IPS-18a (cell line): ENCODE measurements at regions not wholly inside any gene's neighbourhood (a gene's known extent, or its start where the extent isn't known, plus 50 kb on each side); places are given as distances from the start of the nearest gene placed in this dataset.

Source experiments
- H3K27ac ChIP-seq: one replicate; pipeline ENCODE4 v1.5.1; 2013; ENCODE audit warnings: low read length
- H3K27me3 ChIP-seq: one replicate; pipeline ENCODE4 v1.6.1; 2013; ENCODE audit warnings: mild to moderate bottlenecking, low read length; ENCODE audit not compliant: control insufficient read depth, insufficient read depth
- H3K36me3 ChIP-seq: one replicate; pipeline ENCODE4 v1.6.1; 2013; ENCODE audit warnings: low read depth, low read length; ENCODE audit not compliant: control insufficient read depth
- H3K4me1 ChIP-seq: one replicate; pipeline ENCODE4 v1.6.1; 2013; ENCODE audit warnings: low read depth, low read length; ENCODE audit not compliant: control insufficient read depth
- H3K4me3 ChIP-seq: one replicate; pipeline ENCODE4 v1.5.1; 2013; ENCODE audit warnings: low read length
- H3K9ac ChIP-seq: one replicate; pipeline ENCODE4 v1.6.1; 2013; ENCODE audit warnings: mild to moderate bottlenecking, low read length, moderate library complexity
- H3K9me3 ChIP-seq: one replicate; pipeline ENCODE4 v1.6.1; 2013; ENCODE audit warnings: low read depth, low read length; ENCODE audit not compliant: control insufficient read depth

GRCh38 chr6:134721060-134721405, 228.9 kb downstream of the ALDH8A1 start:
- Histone ChIP-seq H3K36me3 (no peaks in the 10 kb centered on the region), H3K9ac (no peak overlapping the region), H3K4me3 (no peak overlapping the region), H3K27me3 (no peaks in the 10 kb centered on the region), H3K4me1 (no peaks in the 10 kb centered on the region), H3K9me3 (no peaks in the 10 kb centered on the region), H3K27ac (no peak overlapping the region)

- no peaks in the 10 kb centered on the region for H3K4me1 ChIP-seq
- H3K4me3 ChIP-seq: no peak overlapping the region
These were observed 229.4 kb downstream of the ALDH8A1 start for GRCh38 chr6:134720353-134721059.

GRCh38 chr6:134719911-134720310, 230.0 kb downstream of the ALDH8A1 start:
- H3K4me3 ChIP-seq: no peak overlapping the region
- H3K4me1 ChIP-seq: no peaks in the 10 kb centered on the region
- H3K27me3 ChIP-seq: no peaks in the 10 kb centered on the region
- no peaks in the 10 kb centered on the region for H3K9me3 ChIP-seq
- H3K27ac ChIP-seq: no peak overlapping the region
- H3K36me3 ChIP-seq: no peaks in the 10 kb centered on the region
- no peak overlapping the region for H3K9ac ChIP-seq

More at GRCh38 chr6:134720353-134721059, 229.4 kb downstream of the ALDH8A1 start:
- no peak overlapping the region for H3K27ac ChIP-seq
- H3K36me3 ChIP-seq: no peaks in the 10 kb centered on the region
- H3K9me3 ChIP-seq: no peaks in the 10 kb centered on the region
- no peak overlapping the region for H3K9ac ChIP-seq
- H3K27me3 ChIP-seq: no peaks in the 10 kb centered on the region

GRCh38 chr6:134719286-134719685, 230.6 kb downstream of the ALDH8A1 start:
- Histone ChIP-seq H3K9ac (no peak overlapping the region), H3K27ac (no peak overlapping the region), H3K36me3 (no peaks in the 10 kb centered on the region), H3K27me3 (no peaks in the 10 kb centered on the region), H3K4me3 (no peak overlapping the region), H3K9me3 (no peaks in the 10 kb centered on the region), H3K4me1 (no peaks in the 10 kb centered on the region)

GRCh38 chr6:134714679-134715078, 235.2 kb downstream of the ALDH8A1 start:
- H3K36me3 ChIP-seq: no peaks in the 10 kb centered on the region
- no peaks in the 10 kb centered on the region for H3K9me3 ChIP-seq
- no peak overlapping the region for H3K27ac ChIP-seq
- no peak overlapping the region for H3K9ac ChIP-seq
- H3K4me3 ChIP-seq: no peak overlapping the region
- no peaks in the 10 kb centered on the region for H3K27me3 ChIP-seq
- H3K4me1 ChIP-seq: no peaks in the 10 kb centered on the region

GRCh38 chr6:134714113-134714512, 235.8 kb downstream of the ALDH8A1 start:
- Histone ChIP-seq H3K9me3 (no peaks in the 10 kb centered on the region), H3K9ac (no peak overlapping the region), H3K27ac (no peak overlapping the region), H3K4me3 (no peak overlapping the region), H3K36me3 (no peaks in the 10 kb centered on the region), H3K27me3 (no peaks in the 10 kb centered on the region), H3K4me1 (no peaks in the 10 kb centered on the region)

GRCh38 chr6:134712311-134712710, 237.6 kb downstream of the ALDH8A1 start:
- peaks cover 3% of the 10 kb centered on the region for H3K4me1 ChIP-seq
- H3K36me3 ChIP-seq: no peaks in the 10 kb centered on the region
- H3K27me3 ChIP-seq: no peaks in the 10 kb centered on the region
- H3K4me3 ChIP-seq: no peak overlapping the region
- no peak overlapping the region for H3K27ac ChIP-seq
- H3K9ac ChIP-seq: no peak overlapping the region
- H3K9me3 ChIP-seq: no peaks in the 10 kb centered on the region

GRCh38 chr6:134708079-134708478, 241.8 kb downstream of the ALDH8A1 start:
- Histone ChIP-seq H3K4me3 (no peak overlapping the region), H3K9ac (no peak overlapping the region), H3K27ac (no peak overlapping the region), H3K9me3 (no peaks in the 10 kb centered on the region), H3K36me3 (no peaks in the 10 kb centered on the region), H3K27me3 (no peaks in the 10 kb centered on the region), H3K4me1 (peaks cover 18% of the 10 kb centered on the region)

GRCh38 chr6:134707342-134708031, 242.4 kb downstream of the ALDH8A1 start:
- Histone ChIP-seq H3K4me1 (peaks cover 18% of the 10 kb centered on the region), H3K9ac (no peak overlapping the region), H3K27ac (peak overlapping the region; percentile 7), H3K4me3 (no peak overlapping the region), H3K27me3 (no peaks in the 10 kb centered on the region), H3K9me3 (no peaks in the 10 kb centered on the region), H3K36me3 (no peaks in the 10 kb centered on the region)

- H3K27me3 ChIP-seq: no peaks in the 10 kb centered on the region
- H3K4me1 ChIP-seq: peaks cover 18% of the 10 kb centered on the region
- H3K27ac ChIP-seq: no peak overlapping the region
These were observed 243.1 kb downstream of the ALDH8A1 start for GRCh38 chr6:134706806-134707205.

GRCh38 chr6:134706153-134706552, 243.7 kb downstream of the ALDH8A1 start:
- no peak overlapping the region for H3K4me3 ChIP-seq
- no peaks in the 10 kb centered on the region for H3K36me3 ChIP-seq

More at GRCh38 chr6:134706806-134707205, 243.1 kb downstream of the ALDH8A1 start:
- Histone ChIP-seq H3K9ac (no peak overlapping the region), H3K4me3 (no peak overlapping the region), H3K36me3 (no peaks in the 10 kb centered on the region), H3K9me3 (no peaks in the 10 kb centered on the region)

GRCh38 chr6:134703206-134703605, 246.7 kb downstream of the ALDH8A1 start:
- no peak overlapping the region for H3K27ac ChIP-seq
- H3K9me3 ChIP-seq: no peaks in the 10 kb centered on the region
- no peaks in the 10 kb centered on the region for H3K36me3 ChIP-seq
- no peaks in the 10 kb centered on the region for H3K27me3 ChIP-seq
- H3K4me3 ChIP-seq: no peak overlapping the region
- no peak overlapping the region for H3K9ac ChIP-seq
- H3K4me1 ChIP-seq: peaks cover 18% of the 10 kb centered on the region

More at GRCh38 chr6:134706153-134706552, 243.7 kb downstream of the ALDH8A1 start:
- no peaks in the 10 kb centered on the region for H3K9me3 ChIP-seq
- peaks cover 18% of the 10 kb centered on the region for H3K4me1 ChIP-seq
- no peak overlapping the region for H3K9ac ChIP-seq
- H3K27ac ChIP-seq: no peak overlapping the region
- no peaks in the 10 kb centered on the region for H3K27me3 ChIP-seq
